ENCODE measurements at regions not wholly inside any gene's neighbourhood (a gene's known extent, or its start where the extent isn't known, plus 50 kb on each side); places are given as distances from the start of the nearest gene placed in this dataset.

- TF ChIP-seq CTCF (IDR thresholded peaks at IDR 0.05), result peak; percentile 69
Observed at GRCh38 chr9:90142580-90142979, 500.0 kb downstream of the DIRAS2 start.

GRCh38 chr9:90147426-90147825 lies 495.2 kb downstream of the DIRAS2 start:
- no peak for TF ChIP-seq CTCF (IDR thresholded peaks at IDR 0.05)

GRCh38 chr9:90156318-90156717 lies 486.3 kb downstream of the DIRAS2 start:
- TF ChIP-seq CTCF (IDR thresholded peaks at IDR 0.05), result no peak

GRCh38 chr9:90162326-90162725 lies 480.3 kb downstream of the DIRAS2 start:
- TF ChIP-seq CTCF (IDR thresholded peaks at IDR 0.05), result no peak

GRCh38 chr9:90162819-90163218 lies 479.8 kb downstream of the DIRAS2 start:
- TF ChIP-seq CTCF (IDR thresholded peaks at IDR 0.05), result no peak

GRCh38 chr9:90165281-90165680 lies 477.3 kb downstream of the DIRAS2 start:
- TF ChIP-seq CTCF (IDR thresholded peaks at IDR 0.05), result no peak

GRCh38 chr9:90167914-90168313 lies 474.7 kb downstream of the DIRAS2 start:
- TF ChIP-seq CTCF (IDR thresholded peaks at IDR 0.05), result no peak

GRCh38 chr9:90169490-90169889 lies 473.1 kb downstream of the DIRAS2 start:
- TF ChIP-seq CTCF (IDR thresholded peaks at IDR 0.05), result no peak
